Endothelial cell (in vitro differentiated cells): ENCODE measurements at regions not wholly inside any gene's neighbourhood (a gene's known extent, or its start where the extent isn't known, plus 50 kb on each side); places are given as distances from the start of the nearest gene placed in this dataset.

Source experiments
- DNase-seq: peaks from one replicate; pipeline ENCODE4 v3.0.0; 2021; ENCODE audit warnings: low spot score
- H3K27ac Mint-ChIP-seq: one replicate; pipeline ENCODE4 v1.8.0; 2021; ENCODE audit warnings: mixed read lengths, inconsistent platforms; ENCODE audit not compliant: unreplicated experiment
- H3K27me3 Mint-ChIP-seq: one replicate; pipeline ENCODE4 v1.8.0; 2021; ENCODE audit warnings: mild to moderate bottlenecking, moderate library complexity, mixed read lengths, inconsistent platforms; ENCODE audit not compliant: unreplicated experiment
- H3K36me3 Mint-ChIP-seq: one replicate; pipeline ENCODE4 v1.8.0; 2021; ENCODE audit warnings: mild to moderate bottlenecking, low read depth, mixed read lengths, inconsistent platforms; ENCODE audit not compliant: unreplicated experiment
- H3K4me1 Mint-ChIP-seq: one replicate; pipeline ENCODE4 v1.8.0; 2021; ENCODE audit warnings: mild to moderate bottlenecking, mixed read lengths, inconsistent platforms; ENCODE audit not compliant: unreplicated experiment
- H3K4me3 Mint-ChIP-seq: one replicate; pipeline ENCODE4 v1.8.0; 2021; ENCODE audit warnings: mild to moderate bottlenecking, mixed read lengths, inconsistent platforms; ENCODE audit not compliant: unreplicated experiment
- H3K9me3 Mint-ChIP-seq: one replicate; pipeline ENCODE4 v1.8.0; 2021; ENCODE audit warnings: mixed read lengths, inconsistent platforms; ENCODE audit not compliant: unreplicated experiment
- CTCF ChIP-seq: fragments of 200-600 bp; sonication (generic); IDR thresholded peaks from one replicate; pipeline ENCODE4 v1.5.0; 2021; ENCODE audit warnings: antibody characterized with exemption; ENCODE audit not compliant: unreplicated experiment

GRCh38 chr5:124264499-124264898, 481.9 kb downstream of the ZNF608 start:
- Mint-ChIP-seq H3K4me1 (no peaks in the 10 kb centered on the region), H3K9me3 (no peaks in the 10 kb centered on the region)
- no peak for DNase-seq

GRCh38 chr5:124263680-124264491, 482.6 kb downstream of the ZNF608 start:
- Mint-ChIP-seq H3K36me3 (no peaks in the 10 kb centered on the region), H3K9me3 (no peaks in the 10 kb centered on the region)

More at GRCh38 chr5:124264499-124264898, 481.9 kb downstream of the ZNF608 start:
- H3K36me3 Mint-ChIP-seq = no peaks in the 10 kb centered on the region
- TF ChIP-seq CTCF = no peak
- H3K4me3 Mint-ChIP-seq = no peak overlapping the region
- H3K27me3 Mint-ChIP-seq = peaks cover 1% of the 10 kb centered on the region
- H3K27ac Mint-ChIP-seq = no peak overlapping the region

GRCh38 chr5:124262991-124263571, 483.4 kb downstream of the ZNF608 start:
- no peaks in the 10 kb centered on the region for H3K4me1 Mint-ChIP-seq
- no peak overlapping the region for H3K27ac Mint-ChIP-seq
- H3K27me3 Mint-ChIP-seq = no peaks in the 10 kb centered on the region
- no peak for DNase-seq
- no peaks in the 10 kb centered on the region for H3K9me3 Mint-ChIP-seq
- H3K4me3 Mint-ChIP-seq = no peak overlapping the region
- no peaks in the 10 kb centered on the region for H3K36me3 Mint-ChIP-seq
- no peak for TF ChIP-seq CTCF

More at GRCh38 chr5:124263680-124264491, 482.6 kb downstream of the ZNF608 start:
- H3K27me3 Mint-ChIP-seq = peaks cover 1% of the 10 kb centered on the region
- TF ChIP-seq CTCF = no peak
- DNase-seq = peak; percentile 15
- H3K4me1 Mint-ChIP-seq = no peaks in the 10 kb centered on the region
- no peak overlapping the region for H3K4me3 Mint-ChIP-seq
- H3K27ac Mint-ChIP-seq = no peak overlapping the region

- H3K9me3 Mint-ChIP-seq = no peaks in the 10 kb centered on the region
- H3K27me3 Mint-ChIP-seq = no peaks in the 10 kb centered on the region
- no peak for DNase-seq
- no peak overlapping the region for H3K4me3 Mint-ChIP-seq
- no peak overlapping the region for H3K27ac Mint-ChIP-seq
- H3K36me3 Mint-ChIP-seq = no peaks in the 10 kb centered on the region
- TF ChIP-seq CTCF = no peak
- H3K4me1 Mint-ChIP-seq = no peaks in the 10 kb centered on the region
These were observed 484.0 kb downstream of the ZNF608 start for GRCh38 chr5:124262470-124262869.

- no peak overlapping the region for H3K4me3 Mint-ChIP-seq
- no peaks in the 10 kb centered on the region for H3K4me1 Mint-ChIP-seq
- no peak for TF ChIP-seq CTCF
- no peaks in the 10 kb centered on the region for H3K27me3 Mint-ChIP-seq
- no peak for DNase-seq
- H3K27ac Mint-ChIP-seq = no peak overlapping the region
- no peaks in the 10 kb centered on the region for H3K9me3 Mint-ChIP-seq
- H3K36me3 Mint-ChIP-seq = no peaks in the 10 kb centered on the region
These were observed 484.6 kb downstream of the ZNF608 start for GRCh38 chr5:124261848-124262247.
